GM18502 (cell line): ENCODE measurements at regions not wholly inside any gene's neighbourhood (a gene's known extent, or its start where the extent isn't known, plus 50 kb on each side); places are given as distances from the start of the nearest gene placed in this dataset.
"Not testable (repeated sequence)": the region's sequence is repeated elsewhere in the genome, so short reads cannot be mapped to it uniquely, and the experiment has no call there.

Experiments used
- ATAC-seq: cut with Tn5 transposase; IDR thresholded peaks from one replicate; pipeline ENCODE4 v1.9.1; 2021; ENCODE audit warnings: mild to moderate bottlenecking; ENCODE audit not compliant: unreplicated experiment, poor library complexity

DNA sequence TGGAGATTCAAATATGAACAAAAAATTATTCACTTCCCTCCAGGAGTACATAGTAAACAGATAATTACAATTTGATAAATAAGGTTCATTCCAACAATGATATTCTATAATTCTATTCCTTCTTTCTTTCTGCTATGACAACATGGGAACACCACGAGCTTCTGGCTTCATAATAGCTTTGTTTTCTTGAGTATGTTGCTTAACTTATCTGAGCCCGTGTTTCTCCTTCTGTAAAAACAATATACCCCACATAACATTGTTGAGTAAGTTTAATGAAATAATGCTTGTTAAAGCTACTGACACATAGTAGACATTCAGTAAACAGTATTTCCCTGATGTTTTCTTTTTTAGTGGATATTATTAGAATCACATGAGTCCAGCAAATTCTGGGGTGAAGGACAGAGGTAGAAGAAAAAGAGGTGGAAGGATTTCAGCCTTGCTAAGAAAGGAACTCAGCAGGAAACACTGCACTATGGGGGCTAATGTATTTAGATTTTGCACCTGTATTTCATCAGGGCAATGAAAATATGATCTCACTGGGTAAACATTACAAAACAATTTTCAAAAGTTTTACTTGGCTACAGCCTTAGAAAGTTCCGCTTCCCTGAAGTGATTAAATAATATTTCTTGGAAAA lies 430.8 kb upstream of the C1orf87 start:
- ATAC-seq: no peak

GRCh38 chr1:60503266-60503925 lies 429.8 kb upstream of the C1orf87 start:
- ATAC-seq: no peak

- ATAC-seq: no peak
These were observed 428.9 kb upstream of the C1orf87 start for GRCh38 chr1:60502506-60502905.

DNA sequence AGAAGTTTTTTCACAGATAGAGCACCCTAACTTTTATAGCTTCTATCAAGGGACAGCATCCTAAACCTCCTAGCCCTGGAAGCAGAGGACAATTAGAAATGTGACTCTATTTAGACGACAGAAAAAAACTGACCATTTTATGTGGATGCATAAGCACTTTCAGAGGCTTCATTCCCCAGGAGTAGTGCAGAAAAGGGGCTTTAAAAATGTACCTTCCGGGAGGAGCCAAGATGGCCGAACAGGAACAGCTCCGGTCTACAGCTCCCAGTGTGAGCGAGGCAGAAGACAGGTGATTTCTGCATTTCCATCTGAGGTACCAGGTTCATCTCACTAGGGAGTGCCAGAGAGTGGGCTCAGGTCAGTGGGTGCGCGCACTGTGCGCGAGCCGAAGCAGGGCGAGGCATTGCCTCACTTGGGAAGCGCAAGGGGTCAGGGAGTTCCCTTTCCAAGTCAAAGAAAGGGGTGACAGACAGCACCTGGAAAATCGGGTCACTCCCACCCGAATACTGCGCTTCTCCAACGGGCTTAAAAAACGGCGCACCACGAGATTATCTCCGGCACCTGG lies 416.4 kb upstream of the C1orf87 start:
- not testable (repeated sequence) for ATAC-seq

- no peak for ATAC-seq
These were observed 415.3 kb upstream of the C1orf87 start for GRCh38 chr1:60488847-60489246.

DNA sequence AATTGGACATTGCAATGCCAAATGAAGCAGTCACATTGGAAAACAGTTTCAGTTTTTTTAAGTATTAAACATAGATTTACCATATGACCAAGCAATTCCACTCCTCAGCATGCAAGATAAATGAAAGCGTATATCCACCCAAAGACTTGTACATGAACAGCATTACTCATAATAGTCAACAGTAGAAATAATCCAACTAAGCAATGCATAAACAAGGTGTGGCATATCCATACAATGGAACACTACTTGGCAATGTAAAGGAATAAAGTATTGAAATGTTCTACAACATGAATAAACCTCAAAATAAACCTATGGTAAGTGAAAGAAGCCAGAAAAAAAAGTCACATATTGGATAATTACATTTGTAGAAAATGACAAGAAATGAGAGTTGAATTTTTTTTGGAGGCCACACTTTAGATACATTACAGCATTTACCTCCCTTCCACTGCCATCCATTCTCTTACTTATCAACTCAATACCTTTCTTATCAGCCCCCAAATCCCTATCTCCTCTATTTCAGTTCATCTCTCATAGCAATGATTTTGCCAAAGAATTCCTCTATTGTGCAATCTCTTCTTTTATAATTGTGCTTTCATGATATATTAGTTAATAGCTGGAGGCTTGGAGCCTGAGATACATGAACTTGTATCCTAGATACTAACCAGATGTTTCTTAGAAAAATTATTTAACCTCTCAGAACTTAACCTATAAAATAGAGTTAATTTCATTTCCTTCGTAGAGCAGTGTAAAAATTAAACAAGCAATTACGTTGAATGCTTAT lies 414.2 kb upstream of the C1orf87 start:
- ATAC-seq: no peak

DNA sequence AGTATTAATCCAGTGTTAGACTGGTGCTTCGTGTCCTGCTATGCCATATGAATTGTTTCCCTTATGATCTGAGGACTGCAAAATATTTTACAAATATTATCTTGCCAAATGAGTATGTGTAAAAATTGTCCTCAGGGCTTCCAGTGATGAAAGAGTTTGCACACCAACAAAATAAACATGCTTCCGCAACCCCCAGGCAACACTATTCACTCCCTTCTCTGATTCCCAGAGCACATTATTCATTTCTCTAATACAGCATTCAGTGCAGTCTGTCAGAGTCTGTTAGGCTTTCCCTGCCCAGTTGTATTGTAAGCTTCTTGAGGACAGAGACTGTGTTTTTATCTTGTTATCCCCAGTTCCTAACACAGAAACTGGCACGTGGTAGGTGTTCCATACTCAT lies 409.9 kb upstream of the C1orf87 start:
- no peak for ATAC-seq

DNA sequence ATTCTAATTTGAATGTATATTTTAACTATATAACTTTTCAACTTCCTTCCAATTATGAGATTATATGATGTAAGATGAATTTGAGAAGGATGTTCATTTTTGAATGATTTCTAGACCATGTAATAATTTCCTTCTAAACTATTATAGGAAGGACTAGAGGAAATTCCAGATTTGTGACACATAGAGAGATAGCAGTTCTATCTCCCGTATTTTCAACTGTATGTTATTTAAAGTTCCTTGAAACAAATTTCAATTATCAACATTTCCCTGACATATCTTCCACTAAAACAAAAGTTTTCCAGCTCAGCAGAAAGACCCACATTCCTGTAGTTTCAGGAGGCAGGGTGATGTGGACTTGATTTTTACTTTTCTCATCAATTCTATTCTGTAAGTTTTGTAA lies 396.7 kb upstream of the C1orf87 start:
- ATAC-seq: no peak

- ATAC-seq: no peak
These were observed 390.2 kb upstream of the C1orf87 start for GRCh38 chr1:60463786-60464185.

GRCh38 chr1:60463146-60463545 lies 389.6 kb upstream of the C1orf87 start:
- ATAC-seq: no peak

- ATAC-seq: no peak
These were observed 388.5 kb upstream of the C1orf87 start for GRCh38 chr1:60461925-60462595.

GRCh38 chr1:60458111-60458510 lies 384.5 kb upstream of the C1orf87 start:
- no peak for ATAC-seq

- no peak for ATAC-seq
These were observed 376.3 kb upstream of the C1orf87 start for GRCh38 chr1:60449876-60450275.

DNA sequence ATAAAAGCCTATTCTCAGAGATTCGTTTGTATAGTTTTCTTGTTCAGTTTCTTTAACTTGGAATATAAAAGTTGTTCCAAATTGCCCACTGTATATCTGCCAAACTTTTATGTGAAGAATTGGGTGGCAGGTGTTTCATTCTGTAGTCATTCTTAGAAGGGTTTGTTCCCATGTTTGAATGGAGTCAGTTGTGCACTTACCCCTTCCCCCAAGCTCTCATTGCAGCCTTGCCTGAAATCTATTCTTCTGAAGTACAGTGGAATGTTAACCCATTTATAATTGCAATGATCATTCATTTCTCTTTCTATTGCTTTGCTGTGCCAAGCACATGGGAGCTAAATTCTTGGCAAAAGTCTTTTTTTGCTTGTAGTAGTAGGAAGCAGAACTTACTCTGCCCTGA lies 375.3 kb upstream of the C1orf87 start:
- no peak for ATAC-seq

DNA sequence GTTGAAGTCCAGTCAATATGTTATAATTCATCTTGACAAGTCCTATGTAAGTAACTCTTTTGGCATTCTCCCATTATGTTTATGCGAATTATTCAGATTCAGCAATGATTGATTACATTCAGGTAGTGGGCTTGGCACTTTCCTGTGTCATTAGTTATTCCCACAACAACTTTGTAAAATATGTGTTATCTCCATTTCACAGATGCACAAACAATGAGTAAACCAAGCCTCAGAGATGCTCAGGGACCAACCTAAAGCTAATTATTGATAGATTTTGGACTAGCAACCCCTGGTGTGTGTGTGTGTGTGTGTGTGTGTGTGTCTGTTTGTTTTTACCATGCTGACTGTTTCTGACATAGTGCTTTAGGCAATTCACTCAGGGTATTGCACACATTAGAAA lies 371.1 kb upstream of the C1orf87 start:
- ATAC-seq: no peak

GRCh38 chr1:60436186-60436585 lies 362.6 kb upstream of the C1orf87 start:
- ATAC-seq: no peak

- no peak for ATAC-seq
These were observed 358.0 kb upstream of the C1orf87 start for GRCh38 chr1:60431593-60431992.

GRCh38 chr1:60430375-60430774 lies 356.8 kb upstream of the C1orf87 start:
- ATAC-seq: no peak

- ATAC-seq: no peak
These were observed 354.6 kb upstream of the C1orf87 start for GRCh38 chr1:60428127-60428526.

DNA sequence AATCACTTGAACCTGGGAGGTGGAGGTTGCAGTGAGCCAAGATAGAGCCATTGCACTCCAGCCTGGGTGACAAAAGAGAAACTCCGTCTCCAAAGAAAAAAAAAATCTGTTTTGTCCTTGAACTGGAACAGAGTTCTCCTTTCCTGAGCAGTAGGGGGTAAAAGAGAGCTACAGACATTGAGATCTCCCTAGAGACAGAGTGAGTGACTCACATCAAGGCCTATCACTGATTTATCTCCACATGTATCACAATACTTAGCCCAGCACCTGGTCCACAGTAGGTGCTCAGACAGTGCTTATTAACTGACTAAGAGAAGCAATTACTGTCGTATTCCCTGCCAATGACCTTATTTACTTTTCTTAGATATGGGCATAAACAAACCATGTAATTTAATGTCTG lies 354.1 kb upstream of the C1orf87 start:
- no peak for ATAC-seq

DNA sequence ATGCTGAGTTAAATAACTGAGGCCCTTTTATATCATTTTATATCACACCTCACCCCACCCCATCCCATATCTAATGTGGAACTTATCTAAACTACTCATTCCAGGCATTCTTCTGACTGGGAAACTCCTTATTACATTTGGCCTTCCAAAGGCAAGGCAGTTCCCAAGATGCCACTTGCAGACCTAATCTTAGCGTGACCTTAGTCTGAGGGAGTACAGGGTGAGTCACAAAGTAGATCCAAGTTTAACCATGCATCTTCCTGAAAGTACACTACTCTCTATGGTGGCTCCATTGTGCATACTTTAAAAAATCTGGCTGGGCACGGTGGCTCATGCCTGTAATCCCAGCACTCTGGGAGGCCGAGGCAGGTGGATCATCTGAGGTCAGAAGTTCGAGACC lies 353.6 kb upstream of the C1orf87 start:
- no peak for ATAC-seq
